ENCODE measurements at regions not wholly inside any gene's neighbourhood (a gene's known extent, or its start where the extent isn't known, plus 50 kb on each side); places are given as distances from the start of the nearest gene placed in this dataset.

GRCh38 chr9:13377171-13377925 is 97.9 kb upstream of the MPDZ start:
- Histone ChIP-seq H3F3A (ENCODE audit: insufficient read depth, low read length) (no peaks in the 10 kb centered on the region), H3K4me3 (ENCODE audit: low read depth, low read length, poor library complexity, severe bottlenecking) (no peak overlapping the region), H3K27me3 (ENCODE audit: insufficient read depth, low read length) (no peaks in the 10 kb centered on the region), H3K9me2 (ENCODE audit: low read depth, low read length) (no peaks in the 10 kb centered on the region), H2AFZ (ENCODE audit: low read length) (no peak overlapping the region), H3K79me2 (ENCODE audit: insufficient read depth, low read length) (no peaks in the 10 kb centered on the region), H3K9ac (ENCODE audit: low read length) (no peak overlapping the region), H3K4me2 (ENCODE audit: low read length) (no peak overlapping the region), H3K36me3 (ENCODE audit: insufficient read depth, low read length) (no peaks in the 10 kb centered on the region), H3K9me3 (ENCODE audit: low read length) (no peaks in the 10 kb centered on the region), H4K20me1 (ENCODE audit: insufficient read depth, low read length) (no peaks in the 10 kb centered on the region), H3K4me1 (ENCODE audit: insufficient read depth, low read length, severe bottlenecking) (no peaks in the 10 kb centered on the region), H3K27ac (ENCODE audit: low read depth, low read length, poor library complexity, severe bottlenecking) (no peak overlapping the region)
- no peak for TF ChIP-seq EZH2 (IDR thresholded peaks at IDR 0.05; ENCODE audit: borderline replicate concordance, low read length)
- TF ChIP-seq, protein P1, sequence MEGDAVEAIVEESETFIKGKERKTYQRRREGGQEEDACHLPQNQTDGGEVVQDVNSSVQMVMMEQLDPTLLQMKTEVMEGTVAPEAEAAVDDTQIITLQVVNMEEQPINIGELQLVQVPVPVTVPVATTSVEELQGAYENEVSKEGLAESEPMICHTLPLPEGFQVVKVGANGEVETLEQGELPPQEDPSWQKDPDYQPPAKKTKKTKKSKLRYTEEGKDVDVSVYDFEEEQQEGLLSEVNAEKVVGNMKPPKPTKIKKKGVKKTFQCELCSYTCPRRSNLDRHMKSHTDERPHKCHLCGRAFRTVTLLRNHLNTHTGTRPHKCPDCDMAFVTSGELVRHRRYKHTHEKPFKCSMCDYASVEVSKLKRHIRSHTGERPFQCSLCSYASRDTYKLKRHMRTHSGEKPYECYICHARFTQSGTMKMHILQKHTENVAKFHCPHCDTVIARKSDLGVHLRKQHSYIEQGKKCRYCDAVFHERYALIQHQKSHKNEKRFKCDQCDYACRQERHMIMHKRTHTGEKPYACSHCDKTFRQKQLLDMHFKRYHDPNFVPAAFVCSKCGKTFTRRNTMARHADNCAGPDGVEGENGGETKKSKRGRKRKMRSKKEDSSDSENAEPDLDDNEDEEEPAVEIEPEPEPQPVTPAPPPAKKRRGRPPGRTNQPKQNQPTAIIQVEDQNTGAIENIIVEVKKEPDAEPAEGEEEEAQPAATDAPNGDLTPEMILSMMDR (IDR thresholded peaks at IDR 0.05; ENCODE audit: low read length): no peak

DNA sequence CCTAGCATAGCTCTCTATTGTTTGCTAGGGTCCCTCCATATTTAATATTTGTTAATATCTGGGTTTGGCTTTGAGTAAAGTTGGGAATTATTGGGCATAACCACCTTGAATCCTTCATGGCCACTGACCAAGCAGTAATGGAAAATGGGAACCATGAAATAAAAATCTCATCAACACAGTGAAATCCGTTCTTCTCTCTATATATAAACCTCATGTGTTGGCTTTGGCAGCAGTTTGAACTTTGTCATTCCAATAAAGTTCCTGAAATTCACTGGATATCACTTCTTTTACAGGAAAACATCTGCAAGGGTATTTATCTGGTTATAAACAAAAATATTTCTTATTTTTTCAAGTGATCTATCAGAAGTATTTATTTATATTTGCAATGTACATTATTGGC is 93.0 kb upstream of the MPDZ start:
- Histone ChIP-seq H3K9ac (ENCODE audit: low read length) (no peak overlapping the region), H3K79me2 (ENCODE audit: insufficient read depth, low read length) (no peaks in the 10 kb centered on the region), H3K27ac (ENCODE audit: low read depth, low read length, poor library complexity, severe bottlenecking) (no peak overlapping the region), H3K36me3 (ENCODE audit: insufficient read depth, low read length) (no peaks in the 10 kb centered on the region), H3K4me3 (ENCODE audit: low read depth, low read length, poor library complexity, severe bottlenecking) (no peak overlapping the region), H3K4me1 (ENCODE audit: insufficient read depth, low read length, severe bottlenecking) (no peaks in the 10 kb centered on the region), H3F3A (ENCODE audit: insufficient read depth, low read length) (no peaks in the 10 kb centered on the region), H2AFZ (ENCODE audit: low read length) (no peak overlapping the region), H3K9me3 (ENCODE audit: low read length) (no peaks in the 10 kb centered on the region), H3K4me2 (ENCODE audit: low read length) (no peak overlapping the region), H3K27me3 (ENCODE audit: insufficient read depth, low read length) (no peaks in the 10 kb centered on the region), H4K20me1 (ENCODE audit: insufficient read depth, low read length) (no peaks in the 10 kb centered on the region), H3K9me2 (ENCODE audit: low read depth, low read length) (no peaks in the 10 kb centered on the region)
- TF ChIP-seq EZH2 (IDR thresholded peaks at IDR 0.05; ENCODE audit: borderline replicate concordance, low read length): no peak
- TF ChIP-seq, protein P1 (IDR thresholded peaks at IDR 0.05; ENCODE audit: low read length): no peak

DNA sequence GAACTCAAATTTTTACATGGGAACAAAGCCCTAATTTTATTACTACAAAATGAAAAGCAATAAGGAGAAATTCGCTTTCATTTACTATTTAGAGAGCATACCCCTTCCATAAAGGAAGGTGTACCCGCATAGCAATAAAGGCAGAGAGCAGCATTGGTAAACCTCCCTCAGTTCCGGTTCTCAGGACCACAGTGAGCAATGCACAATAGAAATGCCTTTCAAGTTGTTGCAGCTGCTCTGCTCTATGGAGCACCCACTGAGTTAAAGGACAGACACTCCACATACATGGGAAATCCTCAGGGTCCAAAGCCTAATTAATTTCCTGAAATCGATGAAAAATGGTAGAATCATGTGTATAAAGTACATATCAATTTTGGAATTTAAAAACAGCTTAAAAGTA is 89.9 kb upstream of the MPDZ start:
- no peaks in the 10 kb centered on the region for H4K20me1 ChIP-seq (ENCODE audit: insufficient read depth, low read length)
- H3K4me3 ChIP-seq (ENCODE audit: low read depth, low read length, poor library complexity, severe bottlenecking): no peak overlapping the region
- H2AFZ ChIP-seq (ENCODE audit: low read length): no peak overlapping the region
- no peak overlapping the region for H3K9ac ChIP-seq (ENCODE audit: low read length)
- H3K27ac ChIP-seq (ENCODE audit: low read depth, low read length, poor library complexity, severe bottlenecking): no peak overlapping the region
- H3K36me3 ChIP-seq (ENCODE audit: insufficient read depth, low read length): no peaks in the 10 kb centered on the region
- H3K27me3 ChIP-seq (ENCODE audit: insufficient read depth, low read length): no peaks in the 10 kb centered on the region
- no peaks in the 10 kb centered on the region for H3K4me1 ChIP-seq (ENCODE audit: insufficient read depth, low read length, severe bottlenecking)
- no peaks in the 10 kb centered on the region for H3F3A ChIP-seq (ENCODE audit: insufficient read depth, low read length)
- H3K4me2 ChIP-seq (ENCODE audit: low read length): no peak overlapping the region
- H3K9me2 ChIP-seq (ENCODE audit: low read depth, low read length): no peaks in the 10 kb centered on the region
- no peaks in the 10 kb centered on the region for H3K9me3 ChIP-seq (ENCODE audit: low read length)
- TF ChIP-seq, protein P1 (IDR thresholded peaks at IDR 0.05; ENCODE audit: low read length): no peak
- no peak for TF ChIP-seq EZH2 (IDR thresholded peaks at IDR 0.05; ENCODE audit: borderline replicate concordance, low read length)
- no peaks in the 10 kb centered on the region for H3K79me2 ChIP-seq (ENCODE audit: insufficient read depth, low read length)
